ENCODE measurements at regions not wholly inside any gene's neighbourhood (a gene's known extent, or its start where the extent isn't known, plus 50 kb on each side); places are given as distances from the start of the nearest gene placed in this dataset.

DNA sequence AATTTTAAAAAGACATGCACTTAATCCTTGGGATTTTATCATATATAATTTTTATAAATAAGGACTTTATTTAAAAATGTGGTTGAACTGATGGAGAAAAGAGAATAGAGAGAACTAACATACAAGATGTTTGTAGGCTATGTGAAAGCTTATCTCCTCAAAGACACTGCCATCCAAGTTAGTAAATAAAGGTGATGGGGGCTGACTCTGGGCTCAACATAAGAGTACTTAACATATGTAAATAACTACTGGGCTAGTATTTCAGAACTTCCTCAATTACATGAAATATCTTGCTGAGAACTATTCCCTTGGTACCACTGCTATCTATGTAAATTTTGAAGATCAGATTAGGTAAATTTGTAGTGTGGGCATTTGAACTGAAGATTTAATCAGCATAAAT, 1017.3 kb upstream of the PCDH20 start:
- TF ChIP-seq CREB1 (IDR thresholded peaks at IDR 0.05; ENCODE audit: low read depth) (no peak), RAD21 (IDR thresholded peaks at IDR 0.05; ENCODE audit: low read depth) (no peak), TAF1 (IDR thresholded peaks at IDR 0.05; ENCODE audit: low read depth) (no peak), CEBPB (IDR thresholded peaks at IDR 0.05) (no peak), TEAD4 (IDR thresholded peaks at IDR 0.05) (no peak), TCF12 (IDR thresholded peaks at IDR 0.05; ENCODE audit: low read depth) (no peak), EP300 (IDR thresholded peaks at IDR 0.05; ENCODE audit: borderline replicate concordance) (no peak), ZBTB7A (IDR thresholded peaks at IDR 0.05; ENCODE audit: low read depth) (no peak)
- TF ChIP-seq, protein P1, sequence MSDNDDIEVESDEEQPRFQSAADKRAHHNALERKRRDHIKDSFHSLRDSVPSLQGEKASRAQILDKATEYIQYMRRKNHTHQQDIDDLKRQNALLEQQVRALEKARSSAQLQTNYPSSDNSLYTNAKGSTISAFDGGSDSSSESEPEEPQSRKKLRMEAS (IDR thresholded peaks at IDR 0.05), result no peak
- TF ChIP-seq, protein P2, sequence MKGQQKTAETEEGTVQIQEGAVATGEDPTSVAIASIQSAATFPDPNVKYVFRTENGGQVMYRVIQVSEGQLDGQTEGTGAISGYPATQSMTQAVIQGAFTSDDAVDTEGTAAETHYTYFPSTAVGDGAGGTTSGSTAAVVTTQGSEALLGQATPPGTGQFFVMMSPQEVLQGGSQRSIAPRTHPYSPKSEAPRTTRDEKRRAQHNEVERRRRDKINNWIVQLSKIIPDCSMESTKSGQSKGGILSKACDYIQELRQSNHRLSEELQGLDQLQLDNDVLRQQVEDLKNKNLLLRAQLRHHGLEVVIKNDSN (IDR thresholded peaks at IDR 0.05), result no peak

DNA sequence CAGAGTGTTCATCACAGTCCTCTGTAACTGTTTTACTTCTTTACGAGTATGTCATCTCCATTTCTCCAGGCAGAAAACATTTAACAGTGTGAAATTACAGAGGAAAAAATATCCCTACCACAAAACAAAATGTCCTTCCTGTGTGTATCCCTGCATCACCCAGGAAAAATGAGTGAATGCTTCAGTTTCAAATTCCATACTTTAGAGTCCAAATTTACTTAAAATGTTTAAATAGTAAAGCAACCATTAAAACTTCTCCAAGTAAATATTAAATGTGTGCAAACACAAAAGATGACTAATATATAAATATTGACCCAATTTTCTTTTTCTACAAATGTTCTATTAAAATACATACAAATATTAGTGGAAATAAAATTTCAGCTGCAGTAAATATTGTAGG, 1016.6 kb upstream of the PCDH20 start:
- TF ChIP-seq CEBPB (IDR thresholded peaks at IDR 0.05) (no peak), TCF12 (IDR thresholded peaks at IDR 0.05; ENCODE audit: low read depth) (no peak), TAF1 (IDR thresholded peaks at IDR 0.05; ENCODE audit: low read depth) (no peak), EP300 (IDR thresholded peaks at IDR 0.05; ENCODE audit: borderline replicate concordance) (no peak), ZBTB7A (IDR thresholded peaks at IDR 0.05; ENCODE audit: low read depth) (no peak), CREB1 (IDR thresholded peaks at IDR 0.05; ENCODE audit: low read depth) (no peak), FOXM1 (IDR thresholded peaks at IDR 0.05; ENCODE audit: borderline replicate concordance, low read depth) (no peak), EGR1 (IDR thresholded peaks at IDR 0.05) (no peak)
- TF ChIP-seq, protein P3, sequence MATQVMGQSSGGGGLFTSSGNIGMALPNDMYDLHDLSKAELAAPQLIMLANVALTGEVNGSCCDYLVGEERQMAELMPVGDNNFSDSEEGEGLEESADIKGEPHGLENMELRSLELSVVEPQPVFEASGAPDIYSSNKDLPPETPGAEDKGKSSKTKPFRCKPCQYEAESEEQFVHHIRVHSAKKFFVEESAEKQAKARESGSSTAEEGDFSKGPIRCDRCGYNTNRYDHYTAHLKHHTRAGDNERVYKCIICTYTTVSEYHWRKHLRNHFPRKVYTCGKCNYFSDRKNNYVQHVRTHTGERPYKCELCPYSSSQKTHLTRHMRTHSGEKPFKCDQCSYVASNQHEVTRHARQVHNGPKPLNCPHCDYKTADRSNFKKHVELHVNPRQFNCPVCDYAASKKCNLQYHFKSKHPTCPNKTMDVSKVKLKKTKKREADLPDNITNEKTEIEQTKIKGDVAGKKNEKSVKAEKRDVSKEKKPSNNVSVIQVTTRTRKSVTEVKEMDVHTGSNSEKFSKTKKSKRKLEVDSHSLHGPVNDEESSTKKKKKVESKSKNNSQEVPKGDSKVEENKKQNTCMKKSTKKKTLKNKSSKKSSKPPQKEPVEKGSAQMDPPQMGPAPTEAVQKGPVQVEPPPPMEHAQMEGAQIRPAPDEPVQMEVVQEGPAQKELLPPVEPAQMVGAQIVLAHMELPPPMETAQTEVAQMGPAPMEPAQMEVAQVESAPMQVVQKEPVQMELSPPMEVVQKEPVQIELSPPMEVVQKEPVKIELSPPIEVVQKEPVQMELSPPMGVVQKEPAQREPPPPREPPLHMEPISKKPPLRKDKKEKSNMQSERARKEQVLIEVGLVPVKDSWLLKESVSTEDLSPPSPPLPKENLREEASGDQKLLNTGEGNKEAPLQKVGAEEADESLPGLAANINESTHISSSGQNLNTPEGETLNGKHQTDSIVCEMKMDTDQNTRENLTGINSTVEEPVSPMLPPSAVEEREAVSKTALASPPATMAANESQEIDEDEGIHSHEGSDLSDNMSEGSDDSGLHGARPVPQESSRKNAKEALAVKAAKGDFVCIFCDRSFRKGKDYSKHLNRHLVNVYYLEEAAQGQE (IDR thresholded peaks at IDR 0.05; ENCODE audit: low read depth), result no peak
- TF ChIP-seq, protein P2 (IDR thresholded peaks at IDR 0.05), result no peak
- TF ChIP-seq, protein P1 (IDR thresholded peaks at IDR 0.05), result no peak

DNA sequence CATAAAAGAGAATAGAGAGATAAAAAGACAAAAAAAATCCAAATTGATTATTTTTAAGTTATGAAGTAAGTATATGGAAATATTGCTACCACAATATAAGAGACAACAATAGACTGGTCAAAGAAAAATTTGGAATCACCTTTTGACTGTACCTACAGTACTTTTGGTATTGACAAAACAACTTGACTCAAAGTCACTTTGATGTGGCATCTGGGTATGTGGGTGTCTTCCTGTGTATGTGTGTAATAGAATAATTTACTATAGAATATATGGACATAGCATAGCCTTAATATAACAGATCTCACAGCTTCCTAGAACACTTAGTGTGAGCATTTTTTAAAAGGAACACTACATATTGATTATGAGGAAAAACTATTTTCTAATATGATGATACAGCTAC, 1016.2 kb upstream of the PCDH20 start:
- no peak for TF ChIP-seq TEAD4 (IDR thresholded peaks at IDR 0.05)
- TF ChIP-seq CREB1 (IDR thresholded peaks at IDR 0.05; ENCODE audit: low read depth), result no peak
- TF ChIP-seq FOXM1 (IDR thresholded peaks at IDR 0.05; ENCODE audit: borderline replicate concordance, low read depth), result no peak
- no peak for TF ChIP-seq TCF12 (IDR thresholded peaks at IDR 0.05; ENCODE audit: low read depth)
- no peak for TF ChIP-seq TAF1 (IDR thresholded peaks at IDR 0.05; ENCODE audit: low read depth)
- TF ChIP-seq YY1 (IDR thresholded peaks at IDR 0.05; ENCODE audit: low read depth), result no peak
- no peak for TF ChIP-seq EP300 (IDR thresholded peaks at IDR 0.05; ENCODE audit: borderline replicate concordance)
- TF ChIP-seq CEBPB (IDR thresholded peaks at IDR 0.05), result no peak
- TF ChIP-seq, protein P2 (IDR thresholded peaks at IDR 0.05), result no peak
- TF ChIP-seq NFIC (IDR thresholded peaks at IDR 0.05), result no peak
- TF ChIP-seq RAD21 (IDR thresholded peaks at IDR 0.05; ENCODE audit: low read depth), result no peak
- TF ChIP-seq ZBTB7A (IDR thresholded peaks at IDR 0.05; ENCODE audit: low read depth), result no peak
- TF ChIP-seq, protein P3 (IDR thresholded peaks at IDR 0.05; ENCODE audit: low read depth), result no peak
- TF ChIP-seq EGR1 (IDR thresholded peaks at IDR 0.05), result no peak
- TF ChIP-seq, protein P1 (IDR thresholded peaks at IDR 0.05), result no peak

DNA sequence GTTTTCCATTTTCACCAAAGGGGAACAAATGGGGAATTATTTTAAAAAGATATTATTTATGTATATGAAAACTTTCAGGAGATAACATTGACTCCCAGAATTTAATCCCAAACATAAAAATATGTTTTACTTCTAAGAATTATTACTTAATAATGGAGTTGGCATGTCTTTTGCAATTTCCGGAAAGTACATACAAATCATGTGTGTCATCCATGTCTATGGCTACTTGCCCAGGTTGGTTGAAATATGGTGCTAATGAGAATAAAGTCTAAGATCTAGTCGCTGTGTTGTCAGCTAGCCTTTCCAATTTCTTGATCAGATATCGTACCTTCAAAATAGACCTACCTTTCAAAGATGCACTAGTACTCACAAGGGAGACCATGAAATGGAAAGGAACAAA, 1003.2 kb upstream of the PCDH20 start:
- no peak for TF ChIP-seq RAD21 (IDR thresholded peaks at IDR 0.05; ENCODE audit: low read depth)
- TF ChIP-seq, protein P2 (IDR thresholded peaks at IDR 0.05), result no peak
- no peak for TF ChIP-seq CEBPB (IDR thresholded peaks at IDR 0.05)
- no peak for TF ChIP-seq TEAD4 (IDR thresholded peaks at IDR 0.05)
- TF ChIP-seq ZBTB7A (IDR thresholded peaks at IDR 0.05; ENCODE audit: low read depth), result no peak
- no peak for TF ChIP-seq FOXM1 (IDR thresholded peaks at IDR 0.05; ENCODE audit: borderline replicate concordance, low read depth)
- no peak for TF ChIP-seq YY1 (IDR thresholded peaks at IDR 0.05; ENCODE audit: low read depth)

DNA sequence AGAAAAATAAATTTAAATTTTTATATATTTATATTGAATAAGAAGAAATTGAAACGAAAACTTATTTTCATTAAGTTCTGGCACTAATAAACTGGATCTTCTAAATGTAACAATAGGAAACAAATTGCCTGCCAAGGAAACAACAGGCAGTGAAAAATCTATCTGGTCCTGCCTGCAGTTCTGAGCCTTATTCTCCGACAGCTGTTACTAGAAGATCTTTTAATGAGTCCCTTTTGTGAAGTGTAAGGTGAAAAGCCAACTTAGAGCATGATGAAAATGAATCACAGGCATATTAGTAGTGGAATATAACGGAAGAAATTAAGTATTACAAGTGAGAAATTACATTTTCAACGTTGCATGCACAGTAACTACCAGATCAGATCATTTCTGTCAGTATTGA, 1002.7 kb upstream of the PCDH20 start:
- TF ChIP-seq FOXM1 (IDR thresholded peaks at IDR 0.05; ENCODE audit: borderline replicate concordance, low read depth), result no peak
- TF ChIP-seq, protein P2 (IDR thresholded peaks at IDR 0.05), result no peak
- TF ChIP-seq EGR1 (IDR thresholded peaks at IDR 0.05), result no peak
- TF ChIP-seq ZBTB7A (IDR thresholded peaks at IDR 0.05; ENCODE audit: low read depth), result no peak
- TF ChIP-seq, protein P3 (IDR thresholded peaks at IDR 0.05; ENCODE audit: low read depth), result no peak
- TF ChIP-seq CREB1 (IDR thresholded peaks at IDR 0.05; ENCODE audit: low read depth), result no peak
- no peak for TF ChIP-seq YY1 (IDR thresholded peaks at IDR 0.05; ENCODE audit: low read depth)
- TF ChIP-seq TAF1 (IDR thresholded peaks at IDR 0.05; ENCODE audit: low read depth), result no peak
- TF ChIP-seq RAD21 (IDR thresholded peaks at IDR 0.05; ENCODE audit: low read depth), result no peak
- no peak for TF ChIP-seq EP300 (IDR thresholded peaks at IDR 0.05; ENCODE audit: borderline replicate concordance)
- no peak for TF ChIP-seq TCF12 (IDR thresholded peaks at IDR 0.05; ENCODE audit: low read depth)
- TF ChIP-seq CEBPB (IDR thresholded peaks at IDR 0.05), result no peak
- no peak for TF ChIP-seq NFIC (IDR thresholded peaks at IDR 0.05)
- TF ChIP-seq, protein P1 (IDR thresholded peaks at IDR 0.05), result no peak
- TF ChIP-seq TEAD4 (IDR thresholded peaks at IDR 0.05), result no peak
